NCI-H1105 (cell line): ENCODE measurements at regions not wholly inside any gene's neighbourhood (a gene's known extent, or its start where the extent isn't known, plus 50 kb on each side); places are given as distances from the start of the nearest gene placed in this dataset.
A peak's percentile ranks its signal among the peaks of the same experiment; 100 is the strongest.
"Not testable (repeated sequence)": the region's sequence is repeated elsewhere in the genome, so short reads cannot be mapped to it uniquely, and the experiment has no call there.

Experiments
- DNase-seq: peaks from one replicate; lab custom pipeline; 2025; lab: John Stamatoyannopoulos, UW

- DNase-seq = no peak
Measured at GRCh38 chr5:152113401-152113800, 188.8 kb upstream of the GLRA1 start.

- DNase-seq = no peak
Measured at GRCh38 chr5:152107220-152107619, 182.6 kb upstream of the GLRA1 start.

GRCh38 chr5:152106571-152106970 is 181.9 kb upstream of the GLRA1 start:
- no peak for DNase-seq

GRCh38 chr5:152105085-152105484 is 180.4 kb upstream of the GLRA1 start:
- no peak for DNase-seq

GRCh38 chr5:152104211-152104610 is 179.6 kb upstream of the GLRA1 start:
- no peak for DNase-seq

GRCh38 chr5:152102908-152103307 is 178.3 kb upstream of the GLRA1 start:
- not testable (repeated sequence) for DNase-seq

- DNase-seq = no peak
Measured at GRCh38 chr5:152102057-152102456, 177.4 kb upstream of the GLRA1 start.

- no peak for DNase-seq
Measured at GRCh38 chr5:152100462-152100861, 175.8 kb upstream of the GLRA1 start.

GRCh38 chr5:152097128-152097527 is 172.5 kb upstream of the GLRA1 start:
- DNase-seq = no peak

- DNase-seq = no peak
Measured at GRCh38 chr5:152094716-152095115, 170.1 kb upstream of the GLRA1 start.

GRCh38 chr5:152094060-152094459 is 169.4 kb upstream of the GLRA1 start:
- no peak for DNase-seq

GRCh38 chr5:152092580-152092979 is 167.9 kb upstream of the GLRA1 start:
- no peak for DNase-seq

GRCh38 chr5:152089644-152090043 is 165.0 kb upstream of the GLRA1 start:
- DNase-seq = no peak

- no peak for DNase-seq
Measured at GRCh38 chr5:152086668-152087067, 162.0 kb upstream of the GLRA1 start.

- DNase-seq = no peak
Measured at GRCh38 chr5:152084476-152084875, 159.8 kb upstream of the GLRA1 start.

- DNase-seq = no peak
Measured at GRCh38 chr5:152083231-152083630, 158.6 kb upstream of the GLRA1 start.

GRCh38 chr5:152072091-152072490 is 147.4 kb upstream of the GLRA1 start:
- peak; percentile 0 for DNase-seq

GRCh38 chr5:152070591-152070990 is 145.9 kb upstream of the GLRA1 start:
- no peak for DNase-seq

- DNase-seq = no peak
Measured at GRCh38 chr5:152066784-152067183, 142.1 kb upstream of the GLRA1 start.

GRCh38 chr5:152063004-152063403 is 138.4 kb upstream of the GLRA1 start:
- DNase-seq = no peak

GRCh38 chr5:152061095-152061494 is 136.4 kb upstream of the GLRA1 start:
- no peak for DNase-seq

- DNase-seq = no peak
Measured at GRCh38 chr5:152058267-152058666, 133.6 kb upstream of the GLRA1 start.

- no peak for DNase-seq
Measured at GRCh38 chr5:152056931-152057330, 132.3 kb upstream of the GLRA1 start.

GRCh38 chr5:152052470-152052869 is 127.8 kb upstream of the GLRA1 start:
- no peak for DNase-seq
